SK-N-SH treated with all-trans-retinoic acid at 6 μM for 48 hours (cell line): ENCODE measurements at regions not wholly inside any gene's neighbourhood (a gene's known extent, or its start where the extent isn't known, plus 50 kb on each side); places are given as distances from the start of the nearest gene placed in this dataset.

Experiments used
- ARNTL ChIP-seq: fragments of 450-650 bp; formaldehyde crosslinking; IDR thresholded peaks from 2 replicates; pipeline ENCODE4 v1.5.0; 2020; ENCODE audit warnings: low read depth, mild to moderate bottlenecking, moderate library complexity, borderline replicate concordance
- BACH2 ChIP-seq: fragments of 250-450 bp; sonication (Bioruptor Pico); IDR thresholded peaks from 2 replicates; pipeline ENCODE4 v1.9.0; 2021; ENCODE audit warnings: mild to moderate bottlenecking, borderline replicate concordance
- ISL1 ChIP-seq: fragments of 250-450 bp; sonication (Bioruptor Pico); IDR thresholded peaks from 2 replicates; pipeline ENCODE4 v2.1.2; 2022; ENCODE audit warnings: mild to moderate bottlenecking, moderate library complexity
- PPARA ChIP-seq: fragments of 250-450 bp; sonication (Bioruptor Pico); IDR thresholded peaks from 2 replicates; pipeline ENCODE4 v1.5.0; 2020; ENCODE audit warnings: mild to moderate bottlenecking, borderline replicate concordance
- RARB ChIP-seq: fragments of 250-450 bp; sonication (Bioruptor Pico); IDR thresholded peaks from 2 replicates; pipeline ENCODE4 v1.8.0; 2021; ENCODE audit warnings: mild to moderate bottlenecking, moderate library complexity
- SNAI2 ChIP-seq: fragments of 250-450 bp; sonication (Bioruptor Pico); IDR thresholded peaks from 2 replicates; pipeline ENCODE4 v1.5.0; 2020; ENCODE audit warnings: mild to moderate bottlenecking, moderate library complexity
- TOX ChIP-seq: fragments of 250-450 bp; sonication (Bioruptor Pico); IDR thresholded peaks from 2 replicates; pipeline ENCODE4 v1.8.0; 2021; ENCODE audit warnings: mild to moderate bottlenecking, moderate library complexity, borderline replicate concordance
- ZFP3 ChIP-seq: fragments of 250-450 bp; sonication (Bioruptor Pico); IDR thresholded peaks from 2 replicates; pipeline ENCODE4 v1.5.0; 2020; ENCODE audit warnings: mild to moderate bottlenecking, moderate library complexity
- ZFP30 ChIP-seq: fragments of 450-650 bp; formaldehyde crosslinking; IDR thresholded peaks from 2 replicates; pipeline ENCODE4 v1.5.0; 2022; ENCODE audit warnings: mild to moderate bottlenecking, moderate library complexity
- ZNF565 ChIP-seq: fragments of 450-650 bp; formaldehyde crosslinking; conservative IDR thresholded peaks from 2 replicates; pipeline ENCODE4 v1.5.0; 2020; ENCODE audit warnings: low read depth, mild to moderate bottlenecking, moderate library complexity
- ZNF70 ChIP-seq: fragments of 450-650 bp; formaldehyde crosslinking; IDR thresholded peaks from 2 replicates; pipeline ENCODE4 v1.5.0; 2020; ENCODE audit warnings: mild to moderate bottlenecking, moderate library complexity
- TF ChIP-seq, protein P1 (sequence below): fragments of 250-450 bp; sonication (Bioruptor Pico); IDR thresholded peaks from 2 replicates; pipeline ENCODE4 v1.5.0; 2020; ENCODE audit warnings: mild to moderate bottlenecking, moderate library complexity
- TF ChIP-seq, protein P2 (sequence below): fragments of 250-450 bp; sonication (Bioruptor Pico); IDR thresholded peaks from 2 replicates; pipeline ENCODE4 v1.5.1; 2020; ENCODE audit warnings: low read depth, mild to moderate bottlenecking, moderate library complexity
- TF ChIP-seq, protein P3 (sequence below): fragments of 250-450 bp; sonication (Bioruptor Pico); IDR thresholded peaks from 2 replicates; pipeline ENCODE4 v1.8.0; 2020; ENCODE audit warnings: mild to moderate bottlenecking, moderate library complexity, borderline replicate concordance

DNA sequence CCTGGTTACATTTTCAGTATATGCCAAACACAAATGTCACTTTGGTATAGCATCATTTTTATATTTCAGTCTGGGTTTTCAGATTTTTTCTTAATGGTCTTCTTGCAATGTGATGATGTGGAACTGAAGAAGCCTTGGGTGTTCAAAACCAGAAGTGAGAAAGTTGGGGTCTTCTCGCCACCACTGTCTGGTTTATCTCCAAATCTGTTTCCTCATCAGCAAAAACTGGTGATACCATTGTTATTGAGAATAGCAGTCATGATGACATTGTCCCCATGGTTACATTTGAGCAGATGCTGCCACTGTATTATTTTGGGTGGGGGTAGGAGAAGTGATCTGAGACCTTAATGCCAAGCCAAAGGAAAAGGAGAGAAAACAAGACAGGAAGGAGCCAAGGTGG, 85.9 kb upstream of the MAP3K1 start:
- TF ChIP-seq ISL1 (CRISPR knock-in tag): no peak
- no peak for TF ChIP-seq ARNTL (CRISPR knock-in tag)
- no peak for TF ChIP-seq ZNF70 (CRISPR knock-in tag)
- TF ChIP-seq ZFP30: no peak
- TF ChIP-seq, protein P1, sequence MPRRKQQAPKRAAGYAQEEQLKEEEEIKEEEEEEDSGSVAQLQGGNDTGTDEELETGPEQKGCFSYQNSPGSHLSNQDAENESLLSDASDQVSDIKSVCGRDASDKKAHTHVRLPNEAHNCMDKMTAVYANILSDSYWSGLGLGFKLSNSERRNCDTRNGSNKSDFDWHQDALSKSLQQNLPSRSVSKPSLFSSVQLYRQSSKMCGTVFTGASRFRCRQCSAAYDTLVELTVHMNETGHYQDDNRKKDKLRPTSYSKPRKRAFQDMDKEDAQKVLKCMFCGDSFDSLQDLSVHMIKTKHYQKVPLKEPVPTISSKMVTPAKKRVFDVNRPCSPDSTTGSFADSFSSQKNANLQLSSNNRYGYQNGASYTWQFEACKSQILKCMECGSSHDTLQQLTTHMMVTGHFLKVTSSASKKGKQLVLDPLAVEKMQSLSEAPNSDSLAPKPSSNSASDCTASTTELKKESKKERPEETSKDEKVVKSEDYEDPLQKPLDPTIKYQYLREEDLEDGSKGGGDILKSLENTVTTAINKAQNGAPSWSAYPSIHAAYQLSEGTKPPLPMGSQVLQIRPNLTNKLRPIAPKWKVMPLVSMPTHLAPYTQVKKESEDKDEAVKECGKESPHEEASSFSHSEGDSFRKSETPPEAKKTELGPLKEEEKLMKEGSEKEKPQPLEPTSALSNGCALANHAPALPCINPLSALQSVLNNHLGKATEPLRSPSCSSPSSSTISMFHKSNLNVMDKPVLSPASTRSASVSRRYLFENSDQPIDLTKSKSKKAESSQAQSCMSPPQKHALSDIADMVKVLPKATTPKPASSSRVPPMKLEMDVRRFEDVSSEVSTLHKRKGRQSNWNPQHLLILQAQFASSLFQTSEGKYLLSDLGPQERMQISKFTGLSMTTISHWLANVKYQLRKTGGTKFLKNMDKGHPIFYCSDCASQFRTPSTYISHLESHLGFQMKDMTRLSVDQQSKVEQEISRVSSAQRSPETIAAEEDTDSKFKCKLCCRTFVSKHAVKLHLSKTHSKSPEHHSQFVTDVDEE: no peak
- no peak for TF ChIP-seq PPARA (CRISPR knock-in tag)
- TF ChIP-seq, protein P2, sequence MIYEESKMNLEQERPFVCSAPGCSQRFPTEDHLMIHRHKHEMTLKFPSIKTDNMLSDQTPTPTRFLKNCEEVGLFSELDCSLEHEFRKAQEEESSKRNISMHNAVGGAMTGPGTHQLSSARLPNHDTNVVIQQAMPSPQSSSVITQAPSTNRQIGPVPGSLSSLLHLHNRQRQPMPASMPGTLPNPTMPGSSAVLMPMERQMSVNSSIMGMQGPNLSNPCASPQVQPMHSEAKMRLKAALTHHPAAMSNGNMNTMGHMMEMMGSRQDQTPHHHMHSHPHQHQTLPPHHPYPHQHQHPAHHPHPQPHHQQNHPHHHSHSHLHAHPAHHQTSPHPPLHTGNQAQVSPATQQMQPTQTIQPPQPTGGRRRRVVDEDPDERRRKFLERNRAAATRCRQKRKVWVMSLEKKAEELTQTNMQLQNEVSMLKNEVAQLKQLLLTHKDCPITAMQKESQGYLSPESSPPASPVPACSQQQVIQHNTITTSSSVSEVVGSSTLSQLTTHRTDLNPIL (CRISPR knock-in tag): no peak
- TF ChIP-seq, protein P3, sequence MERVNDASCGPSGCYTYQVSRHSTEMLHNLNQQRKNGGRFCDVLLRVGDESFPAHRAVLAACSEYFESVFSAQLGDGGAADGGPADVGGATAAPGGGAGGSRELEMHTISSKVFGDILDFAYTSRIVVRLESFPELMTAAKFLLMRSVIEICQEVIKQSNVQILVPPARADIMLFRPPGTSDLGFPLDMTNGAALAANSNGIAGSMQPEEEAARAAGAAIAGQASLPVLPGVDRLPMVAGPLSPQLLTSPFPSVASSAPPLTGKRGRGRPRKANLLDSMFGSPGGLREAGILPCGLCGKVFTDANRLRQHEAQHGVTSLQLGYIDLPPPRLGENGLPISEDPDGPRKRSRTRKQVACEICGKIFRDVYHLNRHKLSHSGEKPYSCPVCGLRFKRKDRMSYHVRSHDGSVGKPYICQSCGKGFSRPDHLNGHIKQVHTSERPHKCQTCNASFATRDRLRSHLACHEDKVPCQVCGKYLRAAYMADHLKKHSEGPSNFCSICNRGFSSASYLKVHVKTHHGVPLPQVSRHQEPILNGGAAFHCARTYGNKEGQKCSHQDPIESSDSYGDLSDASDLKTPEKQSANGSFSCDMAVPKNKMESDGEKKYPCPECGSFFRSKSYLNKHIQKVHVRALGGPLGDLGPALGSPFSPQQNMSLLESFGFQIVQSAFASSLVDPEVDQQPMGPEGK: no peak
- no peak for TF ChIP-seq ZFP3 (CRISPR knock-in tag)
- TF ChIP-seq TOX (CRISPR knock-in tag): no peak
- TF ChIP-seq SNAI2: no peak
- no peak for TF ChIP-seq BACH2 (CRISPR knock-in tag)
- no peak for TF ChIP-seq ZNF565 (CRISPR knock-in tag)
- TF ChIP-seq RARB (CRISPR knock-in tag): no peak
